GM23338 (cell line): ENCODE measurements at regions not wholly inside any gene's neighbourhood (a gene's known extent, or its start where the extent isn't known, plus 50 kb on each side); places are given as distances from the start of the nearest gene placed in this dataset.

Experiments
- ATAC-seq: fragments of 200-7000 bp; cut with Tn5 transposase; 3 replicates; pipeline ENCODE4 v1.9.1; 2020
- DNase-seq: peaks from one replicate; pipeline ENCODE4 v3.0.0-alpha.2; 2015; ENCODE audit warnings: low spot score
- H2AFZ ChIP-seq: fragments of 200-600 bp; sonication (generic); 2 replicates; pipeline ENCODE4 v1.8.0; 2016; ENCODE audit warnings: antibody characterized with exemption, mild to moderate bottlenecking, moderate library complexity
- H3F3A ChIP-seq: fragments of 200-600 bp; sonication (generic); replicated peaks from 2 replicates; pipeline ENCODE4 v1.8.0; 2017; ENCODE audit warnings: antibody characterized with exemption, mixed run types, low read depth
- H3K27ac ChIP-seq: fragments of 200-600 bp; sonication (generic); 2 replicates; pipeline ENCODE4 v1.6.1; 2016; ENCODE audit warnings: low read depth
- H3K27me3 ChIP-seq: fragments of 200-600 bp; sonication (generic); 2 replicates; pipeline ENCODE4 v1.8.0; 2016; ENCODE audit warnings: mild to moderate bottlenecking, mixed run types, moderate library complexity; ENCODE audit not compliant: insufficient read depth
- H3K36me3 ChIP-seq: fragments of 200-600 bp; sonication (generic); 2 replicates; pipeline ENCODE4 v1.8.0; 2016; ENCODE audit warnings: mild to moderate bottlenecking; ENCODE audit not compliant: insufficient read depth
- H3K4me1 ChIP-seq: fragments of 200-600 bp; sonication (generic); 2 replicates; pipeline ENCODE4 v1.8.0; 2016; ENCODE audit warnings: mild to moderate bottlenecking, moderate library complexity; ENCODE audit not compliant: insufficient read depth
- H3K4me2 ChIP-seq: fragments of 200-600 bp; sonication (generic); 2 replicates; pipeline ENCODE4 v1.7.1; 2017; ENCODE audit warnings: mixed run types
- H3K4me3 ChIP-seq: fragments of 200-600 bp; sonication (generic); 2 replicates; pipeline ENCODE4 v1.6.1; 2016; ENCODE audit warnings: mixed run types
- H3K79me2 ChIP-seq: fragments of 200-600 bp; sonication (generic); replicated peaks from 2 replicates; pipeline ENCODE4 v1.8.0; 2017; ENCODE audit warnings: mild to moderate bottlenecking; ENCODE audit not compliant: insufficient read depth
- H3K9me2 ChIP-seq: fragments of 200-600 bp; sonication (generic); 2 replicates; pipeline ENCODE4 v1.8.0; 2017; ENCODE audit not compliant: insufficient read depth
- H4K20me1 ChIP-seq: fragments of 200-600 bp; sonication (generic); replicated peaks from 2 replicates; pipeline ENCODE4 v1.8.0; 2017; ENCODE audit warnings: mild to moderate bottlenecking; ENCODE audit not compliant: insufficient read depth
- H3K27ac Mint-ChIP-seq: 2 replicates; pipeline ENCODE4 v1.8.0; 2020; ENCODE audit warnings: inconsistent platforms, mild to moderate bottlenecking, moderate library complexity, mixed read lengths
- H3K27me3 Mint-ChIP-seq: 3 replicates; pipeline ENCODE4 v1.8.0; 2022; ENCODE audit warnings: low read depth, mild to moderate bottlenecking, moderate library complexity, mixed read lengths, inconsistent platforms; ENCODE audit not compliant: insufficient read depth, poor library complexity
- H3K36me3 Mint-ChIP-seq: 3 replicates; pipeline ENCODE4 v1.8.0; 2021; ENCODE audit warnings: low read depth, mild to moderate bottlenecking, inconsistent platforms, moderate library complexity, mixed read lengths
- H3K4me1 Mint-ChIP-seq: 3 replicates; pipeline ENCODE4 v1.8.0; 2020; ENCODE audit warnings: mild to moderate bottlenecking, inconsistent platforms, mixed read lengths
- H3K4me3 Mint-ChIP-seq: 3 replicates; pipeline ENCODE4 v1.8.0; 2021; ENCODE audit warnings: moderate library complexity, mild to moderate bottlenecking, inconsistent platforms, mixed read lengths
- H3K9me3 Mint-ChIP-seq: 3 replicates; pipeline ENCODE4 v1.8.0; 2020; ENCODE audit warnings: moderate library complexity, mild to moderate bottlenecking, inconsistent platforms, mixed read lengths
- CREB1 ChIP-seq: fragments of 250-450 bp; sonication (Bioruptor Pico); IDR thresholded peaks from 2 replicates; pipeline ENCODE4 v1.5.0; 2020; ENCODE audit warnings: low read depth, mild to moderate bottlenecking, moderate library complexity
- EZH2 ChIP-seq: fragments of 200-600 bp; sonication (generic); IDR thresholded peaks from one replicate; pipeline ENCODE4 v1.8.0; 2017; ENCODE audit warnings: antibody characterized with exemption, mild to moderate bottlenecking, low read depth; ENCODE audit not compliant: unreplicated experiment
- EZH2phosphoT487 ChIP-seq: fragments of 200-600 bp; sonication (generic); IDR thresholded peaks from one replicate; pipeline ENCODE4 v1.8.1; 2018; ENCODE audit warnings: antibody characterized with exemption; ENCODE audit not compliant: unreplicated experiment
- JUNB ChIP-seq: IDR thresholded peaks from one replicate; pipeline ENCODE4 v1.6.1; 2016; ENCODE audit warnings: antibody characterized with exemption; ENCODE audit not compliant: unreplicated experiment
- POLR2AphosphoS5 ChIP-seq: IDR thresholded peaks from 2 replicates; pipeline ENCODE4 v1.6.1; 2016; ENCODE audit warnings: antibody characterized with exemption, low read depth
- REST ChIP-seq: IDR thresholded peaks from one replicate; pipeline ENCODE4 v1.6.1; 2018; ENCODE audit warnings: antibody characterized with exemption; ENCODE audit not compliant: unreplicated experiment
- ZNF114 ChIP-seq: fragments of 250-450 bp; sonication (Bioruptor Pico); IDR thresholded peaks from 2 replicates; pipeline ENCODE4 v1.5.0; 2020; ENCODE audit warnings: mild to moderate bottlenecking, moderate library complexity
- ZNF331 ChIP-seq: fragments of 250-450 bp; sonication (Bioruptor Pico); IDR thresholded peaks from 2 replicates; pipeline ENCODE4 v1.5.0; 2020; ENCODE audit warnings: low read depth, mild to moderate bottlenecking, moderate library complexity
- ZNF462 ChIP-seq: fragments of 250-450 bp; sonication (Bioruptor Pico); IDR thresholded peaks from 2 replicates; pipeline ENCODE4 v1.5.0; 2020; ENCODE audit warnings: mild to moderate bottlenecking, moderate library complexity
- TF ChIP-seq, protein P1 (sequence below): IDR thresholded peaks from 2 replicates; pipeline ENCODE4 v1.6.1; 2016; ENCODE audit warnings: antibody characterized with exemption
- TF ChIP-seq, protein P2 (sequence below), 2 experiments: fragments of 200-600 bp in 1 of 2; sonication (generic) in 1 of 2; conservative IDR thresholded peaks; 2 replicates each; pipeline versions ENCODE4 v1.5.1 to v1.6.1; 2016 to 2017; ENCODE audit warnings: antibody characterized with exemption in 2 of 2, low read depth in 2 of 2, mild to moderate bottlenecking in 2 of 2, moderate library complexity in 1 of 2

DNA sequence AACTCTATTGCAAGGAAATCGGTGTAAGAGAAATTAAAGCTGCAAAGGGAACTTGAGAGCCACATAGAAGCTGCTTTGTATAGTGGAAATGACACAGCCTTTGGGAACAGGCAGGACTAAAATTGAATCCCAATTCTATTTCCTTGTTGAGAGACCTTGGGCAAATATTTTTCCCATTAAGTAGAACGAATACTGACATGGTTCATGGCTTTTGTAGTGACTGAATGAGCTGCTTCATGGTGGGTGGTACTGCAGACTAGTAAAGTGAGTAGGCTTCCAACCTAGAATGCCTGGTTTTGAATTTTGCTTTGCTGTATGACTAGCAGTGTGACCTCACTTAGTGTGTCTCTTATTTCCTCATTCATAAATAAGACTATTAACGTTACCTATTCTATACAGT lies 182.2 kb upstream of the KCNIP4 start:
- Histone ChIP-seq H3K4me3 (no peak overlapping the region), H3K27me3 (no peaks in the 10 kb centered on the region), H3F3A (no peaks in the 10 kb centered on the region), H4K20me1 (no peaks in the 10 kb centered on the region), H3K4me1 (no peaks in the 10 kb centered on the region), H3K9me2 (no peaks in the 10 kb centered on the region), H3K36me3 (no peaks in the 10 kb centered on the region), H3K27ac (no peak overlapping the region), H3K4me2 (no peak overlapping the region), H2AFZ (no peak overlapping the region; the same call in 1 of the 2 replicates), H3K79me2 (no peaks in the 10 kb centered on the region)
- H3K4me3 Mint-ChIP-seq: no peak overlapping the region
- H3K4me1 Mint-ChIP-seq: peaks cover 3% of the 10 kb centered on the region; the same call in 1 of the 3 replicates
- no peaks in the 10 kb centered on the region for H3K27me3 Mint-ChIP-seq
- ATAC-seq (no peak), DNase-seq (no peak)
- TF ChIP-seq CREB1 (CRISPR knock-in tag) (no peak), POLR2AphosphoS5 (no peak), ZNF462 (CRISPR knock-in tag) (no peak), JUNB (no peak), ZNF114 (CRISPR knock-in tag) (no peak), EZH2 (no peak), REST (no peak), ZNF331 (CRISPR knock-in tag) (no peak), EZH2phosphoT487 (no peak)
- TF ChIP-seq, protein P1, sequence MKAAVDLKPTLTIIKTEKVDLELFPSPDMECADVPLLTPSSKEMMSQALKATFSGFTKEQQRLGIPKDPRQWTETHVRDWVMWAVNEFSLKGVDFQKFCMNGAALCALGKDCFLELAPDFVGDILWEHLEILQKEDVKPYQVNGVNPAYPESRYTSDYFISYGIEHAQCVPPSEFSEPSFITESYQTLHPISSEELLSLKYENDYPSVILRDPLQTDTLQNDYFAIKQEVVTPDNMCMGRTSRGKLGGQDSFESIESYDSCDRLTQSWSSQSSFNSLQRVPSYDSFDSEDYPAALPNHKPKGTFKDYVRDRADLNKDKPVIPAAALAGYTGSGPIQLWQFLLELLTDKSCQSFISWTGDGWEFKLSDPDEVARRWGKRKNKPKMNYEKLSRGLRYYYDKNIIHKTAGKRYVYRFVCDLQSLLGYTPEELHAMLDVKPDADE: no peak
- TF ChIP-seq, protein P2, sequence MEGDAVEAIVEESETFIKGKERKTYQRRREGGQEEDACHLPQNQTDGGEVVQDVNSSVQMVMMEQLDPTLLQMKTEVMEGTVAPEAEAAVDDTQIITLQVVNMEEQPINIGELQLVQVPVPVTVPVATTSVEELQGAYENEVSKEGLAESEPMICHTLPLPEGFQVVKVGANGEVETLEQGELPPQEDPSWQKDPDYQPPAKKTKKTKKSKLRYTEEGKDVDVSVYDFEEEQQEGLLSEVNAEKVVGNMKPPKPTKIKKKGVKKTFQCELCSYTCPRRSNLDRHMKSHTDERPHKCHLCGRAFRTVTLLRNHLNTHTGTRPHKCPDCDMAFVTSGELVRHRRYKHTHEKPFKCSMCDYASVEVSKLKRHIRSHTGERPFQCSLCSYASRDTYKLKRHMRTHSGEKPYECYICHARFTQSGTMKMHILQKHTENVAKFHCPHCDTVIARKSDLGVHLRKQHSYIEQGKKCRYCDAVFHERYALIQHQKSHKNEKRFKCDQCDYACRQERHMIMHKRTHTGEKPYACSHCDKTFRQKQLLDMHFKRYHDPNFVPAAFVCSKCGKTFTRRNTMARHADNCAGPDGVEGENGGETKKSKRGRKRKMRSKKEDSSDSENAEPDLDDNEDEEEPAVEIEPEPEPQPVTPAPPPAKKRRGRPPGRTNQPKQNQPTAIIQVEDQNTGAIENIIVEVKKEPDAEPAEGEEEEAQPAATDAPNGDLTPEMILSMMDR (conservative IDR thresholded peaks at IDR 0.05; ENCODE audit: low read depth in 2 of 2): no peak
- H3K27ac Mint-ChIP-seq: no peak overlapping the region
- no peaks in the 10 kb centered on the region for H3K36me3 Mint-ChIP-seq
- H3K9me3 Mint-ChIP-seq: peaks cover under 1% of the 10 kb centered on the region; the same call in 2 of the 3 replicates
